Hepatocyte (in vitro differentiated cells): ENCODE measurements at regions not wholly inside any gene's neighbourhood (a gene's known extent, or its start where the extent isn't known, plus 50 kb on each side); places are given as distances from the start of the nearest gene placed in this dataset.

Experiments used
- DNase-seq: peaks from one replicate; pipeline ENCODE4 v3.0.0-alpha.2; 2016; ENCODE audit warnings: low spot score
- H2AFZ ChIP-seq: fragments of 200-600 bp; sonication (generic); 2 replicates; pipeline ENCODE4 v1.6.0; 2016; ENCODE audit warnings: antibody characterized with exemption, mild to moderate bottlenecking
- H3K27ac ChIP-seq: fragments of 200-600 bp; sonication (generic); 2 replicates; pipeline ENCODE4 v1.5.1; 2016; ENCODE audit warnings: mild to moderate bottlenecking
- H3K27me3 ChIP-seq: fragments of 200-600 bp; sonication (generic); 2 replicates; pipeline ENCODE4 v1.6.1; 2016
- H3K36me3 ChIP-seq: fragments of 200-600 bp; sonication (generic); replicated peaks from 2 replicates; pipeline ENCODE4 v1.5.1; 2016; ENCODE audit warnings: low read depth; ENCODE audit not compliant: insufficient read depth
- H3K4me1 ChIP-seq: fragments of 200-600 bp; sonication (generic); 2 replicates; pipeline ENCODE4 v1.5.1; 2016; ENCODE audit warnings: mild to moderate bottlenecking, moderate library complexity; ENCODE audit not compliant: insufficient read depth
- H3K4me2 ChIP-seq: fragments of 200-600 bp; sonication (generic); 2 replicates; pipeline ENCODE4 v1.6.0; 2016
- H3K4me3 ChIP-seq: fragments of 200-600 bp; sonication (generic); 2 replicates; pipeline ENCODE4 v1.5.1; 2016; ENCODE audit warnings: mild to moderate bottlenecking
- H3K79me2 ChIP-seq: fragments of 200-600 bp; sonication (generic); 2 replicates; pipeline ENCODE4 v1.6.0; 2017; ENCODE audit warnings: mild to moderate bottlenecking
- H3K9me2 ChIP-seq: fragments of 200-600 bp; sonication (generic); replicated peaks from 2 replicates; pipeline ENCODE4 v1.6.0; 2017; ENCODE audit warnings: mild to moderate bottlenecking; ENCODE audit not compliant: insufficient read depth
- H3K9me3 ChIP-seq: fragments of 200-600 bp; sonication (generic); 2 replicates; pipeline ENCODE4 v1.5.1; 2016; ENCODE audit warnings: low read depth, mild to moderate bottlenecking
- H4K20me1 ChIP-seq: fragments of 200-600 bp; sonication (generic); 2 replicates; pipeline ENCODE4 v1.6.0; 2016; ENCODE audit warnings: mild to moderate bottlenecking; ENCODE audit not compliant: insufficient read depth, poor library complexity, severe bottlenecking
- EZH2 ChIP-seq: fragments of 200-600 bp; sonication (generic); IDR thresholded peaks from 2 replicates; pipeline ENCODE4 v1.6.1; 2016; ENCODE audit warnings: antibody characterized with exemption, mild to moderate bottlenecking, borderline replicate concordance
- EZH2phosphoT487 ChIP-seq: fragments of 200-600 bp; sonication (generic); IDR thresholded peaks from one replicate; pipeline ENCODE4 v1.6.1; 2018; ENCODE audit warnings: antibody characterized with exemption, mild to moderate bottlenecking, low read depth, moderate library complexity; ENCODE audit not compliant: unreplicated experiment, severe bottlenecking
- WGBS: methylation state at CpG from one replicate; pipeline ENCODE4 v1.1.6; 2016; ENCODE audit warnings: low lambda C conversion rate; ENCODE audit errors: missing lambda C conversion rate; 5-methylcytosine and 5-hydroxymethylcytosine counted together
- TF ChIP-seq, protein P1 (sequence below): fragments of 200-600 bp; sonication (generic); IDR thresholded peaks from 2 replicates; pipeline ENCODE4 v1.5.1; 2016; ENCODE audit warnings: antibody characterized with exemption, mild to moderate bottlenecking; ENCODE audit not compliant: poor library complexity

GRCh38 chr5:5969942-5970483 lies 408.3 kb downstream of the MED10 start:
- Histone ChIP-seq H3K36me3 (no peaks in the 10 kb centered on the region), H3K79me2 (no peaks in the 10 kb centered on the region)

GRCh38 chr5:5968981-5969380 lies 409.4 kb downstream of the MED10 start:
- H2AFZ ChIP-seq: no peak overlapping the region

More at GRCh38 chr5:5969942-5970483, 408.3 kb downstream of the MED10 start:
- Histone ChIP-seq H2AFZ (no peak overlapping the region), H3K4me2 (no peak overlapping the region), H3K9me3 (no peaks in the 10 kb centered on the region), H4K20me1 (no peaks in the 10 kb centered on the region), H3K4me3 (no peak overlapping the region), H3K4me1 (no peaks in the 10 kb centered on the region), H3K9me2 (no peaks in the 10 kb centered on the region), H3K27me3 (no peaks in the 10 kb centered on the region), H3K27ac (no peak overlapping the region)
- DNase-seq: no peak
- TF ChIP-seq EZH2phosphoT487: no peak
- TF ChIP-seq, protein P1, sequence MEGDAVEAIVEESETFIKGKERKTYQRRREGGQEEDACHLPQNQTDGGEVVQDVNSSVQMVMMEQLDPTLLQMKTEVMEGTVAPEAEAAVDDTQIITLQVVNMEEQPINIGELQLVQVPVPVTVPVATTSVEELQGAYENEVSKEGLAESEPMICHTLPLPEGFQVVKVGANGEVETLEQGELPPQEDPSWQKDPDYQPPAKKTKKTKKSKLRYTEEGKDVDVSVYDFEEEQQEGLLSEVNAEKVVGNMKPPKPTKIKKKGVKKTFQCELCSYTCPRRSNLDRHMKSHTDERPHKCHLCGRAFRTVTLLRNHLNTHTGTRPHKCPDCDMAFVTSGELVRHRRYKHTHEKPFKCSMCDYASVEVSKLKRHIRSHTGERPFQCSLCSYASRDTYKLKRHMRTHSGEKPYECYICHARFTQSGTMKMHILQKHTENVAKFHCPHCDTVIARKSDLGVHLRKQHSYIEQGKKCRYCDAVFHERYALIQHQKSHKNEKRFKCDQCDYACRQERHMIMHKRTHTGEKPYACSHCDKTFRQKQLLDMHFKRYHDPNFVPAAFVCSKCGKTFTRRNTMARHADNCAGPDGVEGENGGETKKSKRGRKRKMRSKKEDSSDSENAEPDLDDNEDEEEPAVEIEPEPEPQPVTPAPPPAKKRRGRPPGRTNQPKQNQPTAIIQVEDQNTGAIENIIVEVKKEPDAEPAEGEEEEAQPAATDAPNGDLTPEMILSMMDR: no peak
- TF ChIP-seq EZH2: no peak

DNA sequence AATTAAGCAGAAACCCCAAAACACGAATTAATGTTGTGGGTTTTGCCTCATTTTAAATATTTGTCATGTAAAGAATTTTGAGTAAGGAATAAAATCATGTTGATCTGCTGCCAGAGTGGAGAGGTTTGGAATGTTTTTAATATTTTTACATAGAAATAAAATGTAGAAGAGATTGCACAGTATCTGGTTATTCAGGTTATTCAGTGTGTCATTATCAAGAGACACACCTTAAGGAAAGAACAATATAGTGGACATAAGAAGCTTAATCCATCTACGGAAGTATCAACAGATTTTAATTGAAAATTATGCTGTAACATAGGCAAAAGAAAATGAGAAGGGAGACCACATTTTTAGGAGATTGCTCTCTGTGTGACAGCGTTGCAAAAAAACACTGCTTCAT lies 410.4 kb downstream of the MED10 start:
- Histone ChIP-seq H3K9me2 (no peaks in the 10 kb centered on the region), H3K9me3 (no peaks in the 10 kb centered on the region), H3K36me3 (no peaks in the 10 kb centered on the region), H3K4me2 (no peak overlapping the region), H4K20me1 (no peaks in the 10 kb centered on the region), H3K79me2 (no peaks in the 10 kb centered on the region), H3K4me1 (no peaks in the 10 kb centered on the region), H3K27ac (no peak overlapping the region), H3K4me3 (no peak overlapping the region), H3K27me3 (no peaks in the 10 kb centered on the region), H2AFZ (no peak overlapping the region)
- WGBS: 78% methylated on average over 3 of the region's 3 CpGs
- DNase-seq: no peak
- TF ChIP-seq, protein P1: no peak
- no peak for TF ChIP-seq EZH2phosphoT487
- TF ChIP-seq EZH2: no peak

More at GRCh38 chr5:5968981-5969380, 409.4 kb downstream of the MED10 start:
- Histone ChIP-seq H3K36me3 (no peaks in the 10 kb centered on the region), H3K79me2 (no peaks in the 10 kb centered on the region), H3K4me2 (no peak overlapping the region), H4K20me1 (no peaks in the 10 kb centered on the region), H3K9me2 (no peaks in the 10 kb centered on the region), H3K4me1 (no peaks in the 10 kb centered on the region), H3K27me3 (no peaks in the 10 kb centered on the region), H3K4me3 (no peak overlapping the region), H3K9me3 (no peaks in the 10 kb centered on the region), H3K27ac (no peak overlapping the region)
- 84% methylated on average over 4 of the region's 4 CpGs for WGBS
- no peak for DNase-seq
- TF ChIP-seq EZH2 (no peak), EZH2phosphoT487 (no peak)
- TF ChIP-seq, protein P1: no peak

- TF ChIP-seq EZH2 (no peak), EZH2phosphoT487 (no peak)
- TF ChIP-seq, protein P1: no peak
- 91% methylated on average over 6 of the region's 6 CpGs for WGBS
Measured at GRCh38 chr5:5967373-5967772, 411.0 kb downstream of the MED10 start.

More at GRCh38 chr5:5967373-5967772, 411.0 kb downstream of the MED10 start:
- no peaks in the 10 kb centered on the region for H4K20me1 ChIP-seq
- H3K27me3 ChIP-seq: no peaks in the 10 kb centered on the region
- H2AFZ ChIP-seq: no peak overlapping the region
- no peak overlapping the region for H3K4me3 ChIP-seq
- no peaks in the 10 kb centered on the region for H3K9me2 ChIP-seq
- no peaks in the 10 kb centered on the region for H3K36me3 ChIP-seq
- H3K9me3 ChIP-seq: no peaks in the 10 kb centered on the region
- H3K79me2 ChIP-seq: no peaks in the 10 kb centered on the region
- no peak overlapping the region for H3K4me2 ChIP-seq
- H3K4me1 ChIP-seq: no peaks in the 10 kb centered on the region
- DNase-seq: no peak
- no peak overlapping the region for H3K27ac ChIP-seq
